ENCODE measurements at regions not wholly inside any gene's neighbourhood (a gene's known extent, or its start where the extent isn't known, plus 50 kb on each side); places are given as distances from the start of the nearest gene placed in this dataset.

- POLR2A ChIA-PET (ENCODE audit: low non-redundant PET), result no interaction called here
- intact Hi-C loops (cut with micrococcal nuclease; ENCODE audit: unreplicated experiment), result no loop called here
- no peak for DNase-seq (ENCODE audit: low spot score)
- Histone ChIP-seq H3K4me1 (ENCODE audit: insufficient read depth, low read length, poor library complexity, severe bottlenecking) (no peaks in the 10 kb centered on the region), H3K36me3 (ENCODE audit: insufficient read depth, low read length, poor library complexity, severe bottlenecking) (no peaks in the 10 kb centered on the region), H3K27me3 (replicated peaks; ENCODE audit: insufficient read depth, low read depth, low read length, poor library complexity) (no peaks in the 10 kb centered on the region), H3K9me3 (ENCODE audit: low read depth, low read length, poor library complexity, severe bottlenecking) (peaks cover 13% of the 10 kb centered on the region), H3K27ac (ENCODE audit: low read depth, low read length, poor library complexity, severe bottlenecking) (no peak overlapping the region), H3K4me3 (ENCODE audit: low read depth, low read length, poor library complexity, severe bottlenecking) (no peak overlapping the region)
- BruUV-seq (replicated peaks), result no TSS peak
- CTCF ChIA-PET, result no interaction called here
- TF ChIP-seq, protein P1, sequence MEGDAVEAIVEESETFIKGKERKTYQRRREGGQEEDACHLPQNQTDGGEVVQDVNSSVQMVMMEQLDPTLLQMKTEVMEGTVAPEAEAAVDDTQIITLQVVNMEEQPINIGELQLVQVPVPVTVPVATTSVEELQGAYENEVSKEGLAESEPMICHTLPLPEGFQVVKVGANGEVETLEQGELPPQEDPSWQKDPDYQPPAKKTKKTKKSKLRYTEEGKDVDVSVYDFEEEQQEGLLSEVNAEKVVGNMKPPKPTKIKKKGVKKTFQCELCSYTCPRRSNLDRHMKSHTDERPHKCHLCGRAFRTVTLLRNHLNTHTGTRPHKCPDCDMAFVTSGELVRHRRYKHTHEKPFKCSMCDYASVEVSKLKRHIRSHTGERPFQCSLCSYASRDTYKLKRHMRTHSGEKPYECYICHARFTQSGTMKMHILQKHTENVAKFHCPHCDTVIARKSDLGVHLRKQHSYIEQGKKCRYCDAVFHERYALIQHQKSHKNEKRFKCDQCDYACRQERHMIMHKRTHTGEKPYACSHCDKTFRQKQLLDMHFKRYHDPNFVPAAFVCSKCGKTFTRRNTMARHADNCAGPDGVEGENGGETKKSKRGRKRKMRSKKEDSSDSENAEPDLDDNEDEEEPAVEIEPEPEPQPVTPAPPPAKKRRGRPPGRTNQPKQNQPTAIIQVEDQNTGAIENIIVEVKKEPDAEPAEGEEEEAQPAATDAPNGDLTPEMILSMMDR (conservative IDR thresholded peaks at IDR 0.05; ENCODE audit: low read depth, low read length), result no peak
- TF ChIP-seq EZH2 (IDR thresholded peaks at IDR 0.05; ENCODE audit: borderline replicate concordance, low read depth, low read length, poor library complexity, severe bottlenecking), result no peak
Measured at GRCh38 chr1:82621076-82621475, 820.3 kb downstream of the ADGRL2 start.

DNA sequence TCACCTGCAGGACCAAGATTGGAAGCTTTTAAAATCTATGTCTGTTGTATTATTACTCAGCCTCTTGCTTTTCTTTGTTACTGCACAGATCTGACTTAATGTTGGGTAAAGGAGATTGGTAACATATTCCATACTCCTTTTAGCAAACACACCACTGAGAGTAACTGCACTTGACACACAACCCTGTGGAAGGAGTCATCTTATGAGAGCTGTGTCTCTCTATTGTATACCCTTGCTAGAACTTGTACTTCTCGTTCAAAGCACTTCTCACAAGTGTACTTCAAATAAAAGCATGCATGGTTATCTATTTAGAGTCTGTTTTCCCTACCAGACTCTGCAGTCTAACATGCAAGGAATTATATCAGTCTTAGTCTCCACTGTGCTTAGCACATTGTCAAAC is 813.4 kb downstream of the ADGRL2 start:
- CTCF ChIA-PET, result no interaction called here
- BruUV-seq (replicated peaks), result no TSS peak

DNA sequence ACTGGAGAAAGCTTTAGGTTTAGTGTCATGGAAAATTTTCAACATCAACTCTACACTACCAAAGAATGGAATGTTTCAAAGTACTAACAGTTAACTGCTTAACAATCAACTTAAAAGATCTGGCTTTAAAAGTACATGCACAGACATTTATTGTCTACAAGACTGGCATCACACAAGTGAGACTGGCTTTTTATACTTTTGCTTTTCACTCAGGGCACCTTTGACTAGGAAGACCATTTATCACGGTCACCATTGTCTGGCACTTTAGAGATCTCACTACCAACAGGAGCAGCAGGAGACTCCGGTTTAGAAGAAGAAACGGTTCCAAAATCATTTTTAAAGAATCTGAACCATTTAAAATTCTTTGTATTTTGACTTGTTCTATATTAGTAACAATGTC is 812.3 kb downstream of the ADGRL2 start:
- intact Hi-C loops (cut with micrococcal nuclease; ENCODE audit: unreplicated experiment), result no loop called here
- Histone ChIP-seq H3K4me1 (ENCODE audit: insufficient read depth, low read length, poor library complexity, severe bottlenecking) (no peaks in the 10 kb centered on the region), H3K27me3 (replicated peaks; ENCODE audit: insufficient read depth, low read depth, low read length, poor library complexity) (peaks cover 2% of the 10 kb centered on the region), H3K36me3 (ENCODE audit: insufficient read depth, low read length, poor library complexity, severe bottlenecking) (no peaks in the 10 kb centered on the region), H3K27ac (ENCODE audit: low read depth, low read length, poor library complexity, severe bottlenecking) (no peak overlapping the region), H3K4me3 (ENCODE audit: low read depth, low read length, poor library complexity, severe bottlenecking) (no peak overlapping the region), H3K9me3 (ENCODE audit: low read depth, low read length, poor library complexity, severe bottlenecking) (no peaks in the 10 kb centered on the region)
- TF ChIP-seq EZH2 (IDR thresholded peaks at IDR 0.05; ENCODE audit: borderline replicate concordance, low read depth, low read length, poor library complexity, severe bottlenecking), result no peak
- TF ChIP-seq, protein P1 (conservative IDR thresholded peaks at IDR 0.05; ENCODE audit: low read depth, low read length), result no peak
- DNase-seq (ENCODE audit: low spot score), result no peak
- BruUV-seq (replicated peaks), result no TSS peak
- ChIA-PET POLR2A (ENCODE audit: low non-redundant PET) (no interaction called here), CTCF (no interaction called here)

More for the DNA sequence above, 813.4 kb downstream of the ADGRL2 start:
- TF ChIP-seq EZH2 (IDR thresholded peaks at IDR 0.05; ENCODE audit: borderline replicate concordance, low read depth, low read length, poor library complexity, severe bottlenecking), result no peak
- TF ChIP-seq, protein P1 (conservative IDR thresholded peaks at IDR 0.05; ENCODE audit: low read depth, low read length), result no peak
- intact Hi-C loops (cut with micrococcal nuclease; ENCODE audit: unreplicated experiment), result no loop called here
- POLR2A ChIA-PET (ENCODE audit: low non-redundant PET), result no interaction called here
- H3K4me1 ChIP-seq (ENCODE audit: insufficient read depth, low read length, poor library complexity, severe bottlenecking), result no peaks in the 10 kb centered on the region
- H3K27ac ChIP-seq (ENCODE audit: low read depth, low read length, poor library complexity, severe bottlenecking), result no peak overlapping the region
- no peak for DNase-seq (ENCODE audit: low spot score)
- H3K36me3 ChIP-seq (ENCODE audit: insufficient read depth, low read length, poor library complexity, severe bottlenecking), result no peaks in the 10 kb centered on the region
- H3K4me3 ChIP-seq (ENCODE audit: low read depth, low read length, poor library complexity, severe bottlenecking), result no peak overlapping the region
- H3K27me3 ChIP-seq (replicated peaks; ENCODE audit: insufficient read depth, low read depth, low read length, poor library complexity), result peaks cover 2% of the 10 kb centered on the region
- no peaks in the 10 kb centered on the region for H3K9me3 ChIP-seq (ENCODE audit: low read depth, low read length, poor library complexity, severe bottlenecking)

All from A673 (cell line).